Hematopoietic multipotent progenitor cell treated with erythropoietin and hydrocortisone succinate and interleukin-3 and kit ligand, for 4 days (in vitro differentiated cells): ENCODE measurements at regions not wholly inside any gene's neighbourhood (a gene's known extent, or its start where the extent isn't known, plus 50 kb on each side); places are given as distances from the start of the nearest gene placed in this dataset.

ENCODE experiments used
- DNase-seq: peaks from one replicate; pipeline ENCODE4 v3.0.0-alpha.2; 2015

DNA sequence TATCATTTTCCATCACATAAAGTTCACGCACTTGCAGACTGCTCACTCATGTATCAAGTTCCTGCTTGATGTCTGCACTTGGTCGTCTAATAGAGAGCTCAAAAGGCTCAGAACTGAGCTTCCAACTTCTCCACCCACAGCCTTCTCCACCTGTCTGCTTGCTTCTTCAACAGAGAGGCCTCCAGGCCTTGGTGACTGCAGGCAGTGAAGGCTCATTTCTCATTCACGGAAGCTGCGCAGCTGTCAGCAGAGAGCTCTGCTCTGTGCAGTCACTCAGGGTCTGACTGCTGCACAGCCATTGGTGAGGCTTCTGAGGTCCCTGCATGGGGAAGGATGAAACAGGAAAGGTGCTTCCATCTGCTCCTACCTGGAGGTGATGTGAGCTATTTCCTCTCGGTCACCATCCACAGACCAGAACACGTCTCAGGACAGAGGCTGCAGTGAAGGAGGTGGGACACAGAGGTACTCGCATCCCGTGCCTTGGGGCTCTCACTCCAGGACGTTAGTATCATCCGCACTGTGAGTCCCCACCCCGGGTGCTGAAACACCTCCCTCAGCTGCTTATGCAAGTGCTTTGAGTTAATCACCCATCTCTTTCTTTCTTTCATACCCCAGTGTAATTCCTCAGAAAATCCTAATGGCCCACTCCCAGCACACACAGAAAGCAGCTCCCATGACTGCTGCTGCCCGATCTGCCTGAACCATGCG lies 126.2 kb downstream of the TMEM18 start:
- no peak for DNase-seq

DNA sequence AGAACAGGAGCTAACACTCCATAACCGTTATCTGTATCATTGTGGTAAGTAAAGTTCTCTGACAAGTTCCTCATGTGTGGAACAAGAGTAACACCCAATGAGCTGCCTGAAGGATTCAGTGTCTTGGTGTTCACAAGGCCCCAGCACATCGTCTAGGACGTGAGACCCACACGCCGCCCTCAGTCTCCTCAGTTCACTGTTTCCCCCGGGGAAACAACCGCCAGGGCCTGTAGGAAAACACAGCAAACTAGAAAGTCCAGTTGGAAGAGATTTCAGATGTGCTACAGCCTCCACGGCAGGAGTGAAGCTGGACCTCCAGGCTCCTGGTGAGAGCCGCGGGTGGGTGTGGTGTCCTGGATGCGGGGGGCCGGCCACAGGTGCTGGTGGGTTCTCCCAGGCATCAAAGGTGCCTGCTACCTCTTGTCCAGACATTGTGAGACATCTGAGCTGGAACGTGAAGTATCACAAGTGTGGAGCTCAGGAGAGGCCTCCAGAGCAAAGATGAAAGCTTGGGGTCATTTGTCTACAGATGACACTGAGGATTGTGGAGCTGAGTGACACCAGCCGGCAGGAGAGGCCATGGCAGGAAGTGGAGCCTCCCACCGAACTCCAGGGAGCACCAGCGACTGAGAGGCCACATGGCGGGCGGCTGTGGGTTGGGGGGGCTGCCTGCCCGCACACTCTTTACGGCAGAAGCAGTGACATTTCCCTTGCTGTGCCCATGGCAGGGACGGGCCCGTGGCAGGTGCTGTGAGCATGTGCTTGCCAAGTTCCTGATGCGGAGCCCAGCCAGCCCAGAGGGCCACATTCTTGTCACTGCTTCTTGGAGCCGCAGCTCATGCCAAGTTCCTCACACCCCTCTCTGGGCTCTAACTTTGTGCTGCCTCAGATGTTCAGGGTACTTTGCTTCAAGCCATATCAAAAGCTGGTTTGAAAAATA lies 131.2 kb downstream of the TMEM18 start:
- no peak for DNase-seq

DNA sequence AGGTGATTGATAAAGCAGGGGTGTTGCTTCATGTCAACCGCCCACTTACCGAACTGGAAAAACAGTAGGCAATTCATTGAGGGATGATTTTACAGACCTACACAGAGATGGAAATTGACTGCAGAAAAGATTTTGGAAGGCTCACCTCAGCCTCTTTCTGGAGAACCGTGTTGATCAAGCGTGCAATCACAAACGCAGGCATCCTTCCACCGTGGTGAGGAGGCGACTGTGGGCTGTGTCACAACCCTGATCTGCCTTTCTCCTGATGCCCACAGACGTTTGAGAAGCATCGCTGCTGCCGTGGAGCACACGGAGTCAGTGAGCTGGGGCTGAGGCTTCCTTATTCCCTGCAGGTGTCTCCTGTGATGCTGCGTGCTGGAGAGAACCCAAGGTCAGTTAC lies 132.0 kb downstream of the TMEM18 start:
- no peak for DNase-seq

DNA sequence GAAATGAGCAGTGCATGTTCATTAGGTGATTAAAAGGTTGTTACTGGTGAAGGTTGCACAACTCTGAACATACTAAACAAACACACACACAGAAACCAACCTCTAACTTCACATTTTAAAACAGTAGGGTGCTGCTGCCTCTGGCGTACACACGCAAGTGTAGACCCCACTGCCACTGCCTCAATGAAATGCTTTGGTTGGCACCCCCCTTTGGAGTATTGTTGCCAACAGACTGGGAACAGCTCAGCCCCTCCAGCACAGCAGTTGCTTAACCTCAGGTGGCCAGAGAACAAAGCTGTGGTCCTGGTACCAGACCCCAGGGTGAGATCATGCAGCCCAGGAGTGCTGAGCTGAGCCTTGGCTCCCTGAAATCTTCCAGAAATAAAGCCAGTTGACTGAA lies 138.6 kb downstream of the TMEM18 start:
- DNase-seq = no peak

DNA sequence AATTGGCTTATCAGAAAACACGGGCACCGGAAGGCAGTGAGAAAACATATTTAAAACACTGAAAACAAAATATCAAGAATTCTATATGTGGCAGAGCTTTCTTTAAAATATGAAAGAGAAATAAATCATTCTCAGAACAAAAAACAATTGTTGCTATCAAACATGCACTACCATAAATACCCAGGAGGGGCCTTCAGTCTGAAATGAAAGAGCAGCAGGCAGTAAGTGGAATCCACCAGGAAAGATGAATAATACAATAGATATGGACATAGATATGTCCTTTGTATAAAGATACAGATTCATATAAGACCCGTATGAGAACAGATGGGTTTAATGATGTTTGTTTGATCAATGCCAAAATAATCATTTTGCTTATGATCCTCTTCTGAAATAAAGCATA lies 142.0 kb downstream of the TMEM18 start:
- DNase-seq = peak; percentile 13

DNA sequence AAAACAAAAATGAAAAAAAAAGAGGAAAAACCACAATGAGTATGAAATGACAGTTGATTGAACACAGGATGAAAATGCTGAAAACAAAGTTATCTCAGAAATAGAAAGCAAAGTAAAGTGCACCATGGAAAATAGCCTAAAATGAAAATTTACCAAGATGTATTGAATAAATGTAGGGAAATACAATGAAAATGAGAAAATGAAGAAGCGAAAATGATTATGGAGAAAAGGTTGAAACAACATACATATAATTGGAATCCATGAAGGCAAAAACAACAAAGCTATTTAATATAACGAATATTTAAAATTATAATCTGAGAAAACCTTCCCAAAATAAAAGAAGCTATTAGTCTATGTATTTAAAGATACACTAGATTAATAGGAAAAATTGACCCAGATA lies 147.4 kb downstream of the TMEM18 start:
- DNase-seq = no peak

DNA sequence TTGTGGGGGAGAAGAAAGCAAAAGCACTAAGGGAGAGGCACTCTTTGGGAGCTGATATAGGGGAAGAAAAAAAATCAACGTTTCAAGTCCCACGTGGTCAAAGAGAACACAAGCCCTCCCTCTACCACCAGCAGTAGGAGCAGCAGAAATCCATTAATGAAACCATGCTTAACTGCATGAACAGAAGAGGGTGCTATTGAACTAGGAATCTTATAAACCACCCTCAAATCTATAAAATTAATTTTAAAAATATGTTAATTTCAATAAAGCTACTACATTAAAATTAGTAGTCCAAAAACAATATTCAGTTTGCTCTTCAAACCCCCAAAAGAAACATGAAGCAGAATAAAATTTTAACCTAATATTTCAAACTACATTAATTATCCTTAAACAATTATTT lies 147.8 kb downstream of the TMEM18 start:
- DNase-seq = peak; percentile 82

DNA sequence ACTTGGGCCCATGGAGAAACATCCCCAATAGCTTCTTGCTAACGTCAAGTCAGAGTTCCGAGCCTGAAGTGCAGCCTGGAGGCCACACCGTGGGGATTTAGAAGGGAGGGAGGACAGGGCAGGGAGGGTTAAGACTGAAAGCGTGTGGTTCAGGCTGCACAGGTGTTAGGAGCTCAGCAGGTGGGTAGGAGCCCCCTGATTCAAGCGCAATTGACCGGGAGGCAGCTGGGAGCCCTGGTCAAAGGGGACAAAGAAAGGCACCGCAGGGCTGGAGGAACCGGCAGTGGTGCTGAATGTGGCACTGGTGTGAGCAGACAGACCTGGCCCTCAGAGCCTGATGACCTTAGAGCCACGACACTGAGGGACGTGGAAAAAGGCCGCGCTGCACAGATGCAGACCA lies 149.6 kb downstream of the TMEM18 start:
- DNase-seq = no peak

DNA sequence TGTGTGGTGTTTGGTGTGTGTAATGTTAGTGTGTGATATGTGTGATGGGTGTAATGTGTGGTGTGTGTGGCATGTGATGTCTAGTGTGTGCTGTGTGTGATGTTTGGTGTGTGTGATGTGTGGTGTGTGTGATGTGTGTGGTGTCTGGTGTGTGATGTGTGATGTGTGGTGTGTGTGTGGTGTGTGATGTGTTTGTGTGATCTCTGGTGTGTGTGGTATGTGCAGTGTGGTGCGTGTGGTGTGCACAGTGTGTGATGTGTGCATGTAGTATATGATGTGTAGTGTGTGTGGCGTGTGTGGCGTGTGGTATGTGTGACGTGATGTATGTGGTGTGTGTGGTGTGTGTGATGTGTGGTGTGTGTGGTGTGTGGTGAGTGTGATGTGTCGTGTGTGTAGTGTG lies 150.3 kb downstream of the TMEM18 start:
- no peak for DNase-seq

DNA sequence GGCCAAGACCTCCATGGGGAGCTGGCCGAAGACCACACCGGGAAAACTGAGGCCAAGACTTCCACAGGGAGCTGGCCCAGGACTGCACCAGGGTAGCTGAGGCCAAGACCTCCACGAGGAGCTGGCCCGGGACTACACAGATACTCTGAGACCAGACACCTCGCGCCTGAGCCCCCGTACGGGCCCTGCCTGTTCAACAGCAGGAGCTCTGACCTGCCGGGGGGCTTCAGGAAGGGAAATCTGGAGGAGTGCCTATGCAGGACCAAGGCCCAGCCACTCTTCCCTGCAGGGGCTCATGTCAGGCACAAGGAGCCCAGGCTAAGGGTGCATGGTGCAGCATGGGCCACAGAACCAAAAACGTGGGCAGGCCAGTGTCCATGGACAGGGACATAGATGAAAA lies 151.6 kb downstream of the TMEM18 start:
- DNase-seq = no peak

DNA sequence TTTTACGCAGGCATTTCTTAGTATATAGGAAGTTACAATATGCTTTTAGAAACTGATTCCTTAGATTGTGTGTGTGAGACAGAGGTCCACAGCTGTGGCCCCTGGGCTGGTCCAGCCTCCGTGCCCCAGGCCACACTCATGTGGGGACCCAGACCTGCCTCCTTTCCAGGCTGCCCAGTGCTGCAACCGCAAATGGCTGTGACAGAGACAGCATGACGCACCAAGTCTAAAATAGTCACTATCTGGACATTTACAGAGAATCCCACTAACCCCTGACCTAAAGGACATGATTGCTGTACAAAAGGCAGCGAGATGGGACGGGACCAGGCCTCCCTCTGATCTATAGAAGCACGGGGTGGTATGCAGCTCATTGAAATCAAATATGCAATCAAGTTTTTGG lies 152.2 kb downstream of the TMEM18 start:
- DNase-seq = no peak

DNA sequence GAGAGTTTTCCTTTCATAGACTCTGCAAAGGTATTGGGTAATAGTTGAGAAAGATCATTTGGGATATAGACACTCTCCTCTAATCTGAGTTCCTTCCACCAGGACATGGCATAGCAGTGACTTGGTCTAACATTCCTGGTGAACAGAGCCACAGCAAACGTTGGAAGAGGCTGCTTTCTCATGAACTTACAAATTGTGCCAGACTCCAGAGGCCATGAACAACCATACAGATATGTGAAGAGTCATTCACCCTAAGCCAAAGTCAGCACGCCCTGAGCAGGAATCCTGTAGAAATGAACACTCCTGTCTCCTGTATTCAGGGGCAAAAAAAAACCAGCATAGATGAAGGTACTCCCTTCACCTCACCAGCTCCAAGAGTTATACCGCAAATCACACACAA lies 152.8 kb downstream of the TMEM18 start:
- no peak for DNase-seq

DNA sequence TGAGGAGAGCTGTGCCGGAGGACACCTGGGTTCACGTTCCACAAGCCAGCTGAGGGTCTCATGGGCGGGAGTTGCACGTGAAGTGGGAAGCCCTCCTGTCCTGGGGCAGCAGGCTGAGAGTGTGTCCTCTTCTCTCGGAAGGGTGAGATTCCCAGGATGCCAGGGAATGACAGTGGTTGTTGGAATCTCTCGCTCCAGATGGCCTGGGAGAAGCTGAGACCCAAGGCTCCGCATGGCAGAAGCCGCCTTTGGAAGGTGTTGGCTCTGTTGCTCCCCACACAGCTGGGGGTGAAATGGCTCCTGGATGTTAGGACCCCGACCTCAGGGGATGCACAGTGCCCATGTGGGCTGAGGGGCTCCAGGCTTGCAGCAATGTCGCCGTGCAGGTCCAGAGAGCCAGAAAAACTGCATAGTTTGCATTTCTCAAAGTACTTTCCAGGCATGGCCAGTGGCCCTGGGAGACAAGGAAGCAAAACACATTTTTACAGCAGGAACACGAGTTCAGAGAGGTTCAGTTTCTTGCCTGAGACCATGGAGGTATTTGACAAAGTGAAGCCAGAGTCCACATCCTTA lies 153.4 kb downstream of the TMEM18 start:
- DNase-seq = no peak

DNA sequence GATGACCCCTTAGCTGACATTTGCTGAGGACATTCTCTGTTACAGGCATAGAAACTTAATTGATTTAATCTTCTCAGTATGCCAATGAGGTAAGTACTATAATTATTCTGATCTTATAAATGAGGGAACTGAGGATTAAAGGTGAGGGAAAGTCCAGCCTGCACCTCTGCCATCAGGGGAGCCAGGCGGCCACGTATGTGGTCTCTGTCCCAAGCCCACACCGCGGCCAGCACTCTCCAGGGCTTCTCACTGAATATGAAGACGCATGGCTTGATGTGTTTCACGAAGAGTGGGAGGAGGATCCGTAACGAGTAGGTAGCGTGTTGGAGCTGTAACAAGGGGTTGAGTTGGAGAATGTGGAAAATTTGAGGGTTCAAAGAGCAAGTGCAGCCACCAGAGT lies 154.4 kb downstream of the TMEM18 start:
- no peak for DNase-seq

DNA sequence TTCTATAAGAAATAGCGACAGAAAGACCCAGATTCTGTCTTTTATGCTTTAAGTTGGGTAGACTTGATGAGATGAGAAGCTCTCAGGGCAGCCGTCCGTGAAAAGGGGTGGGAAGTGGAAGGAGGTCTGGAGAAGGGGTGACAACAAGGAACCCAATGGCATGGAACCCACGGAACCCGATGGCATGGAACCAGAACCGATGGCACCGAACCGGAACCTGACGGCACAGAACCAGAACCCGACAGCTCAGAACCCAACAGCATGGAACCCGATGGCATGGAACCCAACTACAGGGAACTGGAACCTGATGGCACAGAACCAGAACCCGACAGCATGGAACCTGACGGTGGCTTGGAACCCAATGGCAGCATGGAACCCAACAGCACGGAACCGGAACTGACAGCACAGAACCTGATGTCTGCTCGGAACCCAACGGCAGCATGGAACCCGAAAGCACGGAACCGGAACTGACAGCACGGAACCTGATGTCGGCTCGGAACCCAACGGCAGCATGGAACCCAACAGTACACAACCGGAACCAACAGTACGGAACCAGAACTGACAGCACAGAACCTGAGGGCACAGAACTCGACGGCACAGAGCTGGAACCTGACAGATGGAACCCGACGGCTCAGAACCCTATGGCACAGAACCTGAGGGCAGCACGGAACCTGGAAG lies 155.2 kb downstream of the TMEM18 start:
- DNase-seq = no peak

DNA sequence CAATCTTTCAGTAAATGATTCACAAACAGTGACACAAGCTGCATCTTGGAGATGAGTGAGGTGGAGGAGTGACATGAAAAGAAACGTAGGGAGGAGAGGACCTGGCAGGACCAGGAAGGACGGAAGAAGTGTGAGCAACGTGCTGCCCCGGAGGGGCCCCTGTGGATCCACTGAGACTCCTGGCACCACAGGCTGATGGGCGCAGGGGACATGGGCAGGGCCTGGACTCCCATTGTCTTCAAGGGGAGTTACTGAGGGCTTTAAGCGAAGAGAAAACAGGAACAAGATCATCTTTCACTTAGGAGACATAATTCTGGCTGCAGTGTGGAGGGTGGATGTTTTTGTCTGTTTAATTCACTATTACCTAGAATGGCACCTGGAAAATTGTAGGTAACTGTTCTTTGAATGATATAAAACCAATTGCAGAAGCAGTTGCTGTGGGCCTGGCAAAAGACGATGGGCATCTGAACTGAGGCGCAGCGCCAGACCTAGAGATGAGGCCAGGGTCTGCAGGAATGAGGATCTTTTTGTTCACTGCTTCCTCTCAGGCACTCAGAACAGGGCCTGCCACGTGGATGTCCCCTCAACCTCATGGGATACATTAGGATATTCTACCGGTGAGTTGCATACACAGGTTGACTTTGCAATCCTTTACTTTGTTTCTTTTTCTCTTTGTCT lies 156.4 kb downstream of the TMEM18 start:
- DNase-seq = no peak

DNA sequence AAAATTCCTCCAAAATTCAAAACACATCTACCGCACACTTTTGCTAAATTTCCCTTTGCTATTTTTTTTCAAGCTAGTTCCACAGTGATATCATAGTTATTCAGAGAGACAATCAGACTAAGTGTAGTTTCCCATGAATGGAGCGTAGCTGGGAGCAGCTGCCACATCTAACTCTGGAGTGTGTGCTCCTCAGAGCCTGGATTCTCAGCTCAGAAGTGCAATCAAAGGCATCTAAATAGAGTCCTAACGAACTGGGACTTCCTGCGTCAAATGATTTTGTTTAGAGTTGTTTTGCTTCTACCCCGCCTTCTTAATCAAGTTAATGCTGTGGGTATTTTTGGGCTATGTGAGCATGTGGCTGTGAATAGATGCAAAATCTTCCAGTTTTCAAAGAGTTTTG lies 160.3 kb downstream of the TMEM18 start:
- DNase-seq = no peak

DNA sequence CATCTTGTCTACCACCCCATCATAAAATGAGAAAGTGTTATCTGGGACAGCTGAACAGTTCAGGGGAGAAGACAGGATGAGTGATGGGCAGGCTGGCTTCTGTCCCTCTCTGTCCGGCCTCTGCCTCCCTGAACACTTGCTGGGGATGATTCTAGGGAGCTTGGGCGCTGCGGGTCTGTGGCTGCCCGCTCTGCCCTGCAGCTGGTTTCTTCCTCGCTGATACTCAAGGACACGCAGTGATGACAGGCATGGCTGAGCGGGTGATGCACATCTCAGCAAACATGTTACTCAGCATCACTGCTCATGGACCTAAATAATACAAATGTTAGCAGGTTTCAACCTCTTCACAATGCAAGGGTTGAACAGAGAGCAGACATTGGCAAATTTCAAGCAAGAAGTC lies 161.1 kb downstream of the TMEM18 start:
- no peak for DNase-seq

DNA sequence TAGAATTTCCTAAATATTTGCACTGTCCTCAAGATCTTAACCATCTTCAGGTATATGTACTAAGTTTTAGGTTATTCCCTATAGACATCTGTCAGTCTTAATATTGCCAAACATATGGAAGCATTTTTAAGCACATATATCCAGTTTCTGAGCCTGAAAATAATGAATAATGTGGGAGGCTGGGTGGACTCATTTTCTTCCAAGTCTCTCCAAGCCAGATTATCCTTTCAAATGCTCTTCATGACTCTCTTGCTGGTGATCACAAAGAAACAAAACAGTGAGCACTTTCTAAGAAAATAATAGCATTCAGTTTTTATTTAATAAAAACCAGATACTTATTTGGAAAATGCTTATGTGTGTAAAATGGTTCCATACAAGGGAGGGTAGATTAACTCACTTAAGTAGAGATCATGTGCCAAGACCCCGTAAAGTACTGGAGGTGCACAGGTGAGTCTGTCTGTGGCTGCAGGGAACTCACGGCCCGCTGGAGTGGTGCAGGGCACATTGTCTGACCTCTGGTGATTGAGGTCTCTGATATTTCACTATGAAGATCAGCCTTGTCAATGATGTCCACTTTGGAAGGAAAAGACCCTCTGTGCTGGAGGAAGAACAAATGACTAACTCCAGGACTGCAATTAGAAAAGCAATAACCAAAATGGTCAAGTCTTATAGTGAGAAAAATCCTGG lies 161.6 kb downstream of the TMEM18 start:
- DNase-seq = no peak

DNA sequence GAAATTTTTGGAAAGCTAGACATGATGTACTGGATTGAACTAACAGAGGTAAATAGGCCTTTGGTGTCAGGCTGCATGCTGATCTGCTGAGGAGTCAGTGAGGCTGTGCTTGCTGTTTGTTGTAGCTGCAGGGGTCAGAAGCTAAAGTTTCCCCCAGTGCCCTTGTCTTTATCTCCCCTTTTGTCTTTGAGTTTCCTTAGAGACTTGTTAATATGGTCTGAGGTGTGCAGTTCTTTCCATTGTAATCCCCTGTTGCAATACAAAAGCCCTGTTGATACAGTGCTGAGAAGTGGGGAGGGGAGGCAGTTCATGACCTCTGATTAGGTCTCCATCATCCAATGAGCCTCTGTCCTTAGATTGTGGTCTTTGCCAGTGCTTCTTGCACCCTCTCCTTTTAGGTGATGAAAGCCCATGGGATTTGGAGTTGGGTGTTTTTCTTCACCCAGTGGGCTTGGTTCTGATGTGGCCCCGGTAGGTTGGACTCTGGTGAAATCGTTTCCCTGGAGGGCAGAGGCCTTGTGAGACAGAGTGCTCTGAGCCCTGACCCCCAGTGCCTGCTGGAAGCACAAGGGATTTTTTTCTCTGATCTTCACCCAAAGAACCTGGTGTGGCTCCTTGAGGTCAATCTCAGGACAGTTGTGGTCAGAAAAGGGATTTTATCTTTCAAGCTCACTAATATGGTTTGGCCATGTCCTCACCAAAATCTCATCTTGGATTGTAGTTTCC lies 163.1 kb downstream of the TMEM18 start:
- DNase-seq = no peak

DNA sequence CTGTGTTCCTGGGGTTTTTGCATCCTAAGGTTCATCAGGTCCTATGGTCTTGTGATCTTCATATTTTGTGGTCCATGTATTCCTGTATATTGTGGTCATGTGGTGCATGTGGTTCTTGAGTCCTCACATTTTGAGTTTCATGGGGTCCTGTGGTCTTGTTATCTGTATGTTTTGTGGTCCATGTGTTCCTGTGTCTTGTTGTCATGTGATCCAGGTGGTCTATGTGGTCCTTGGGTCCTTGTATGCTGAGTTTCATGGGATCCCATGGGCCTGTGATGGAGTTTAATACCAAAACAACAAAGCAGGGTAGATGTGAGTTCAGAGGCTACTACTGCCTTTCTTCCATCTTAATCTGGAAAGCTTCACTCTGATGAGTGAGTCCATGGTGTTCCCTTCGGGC lies 166.4 kb downstream of the TMEM18 start:
- DNase-seq = no peak

DNA sequence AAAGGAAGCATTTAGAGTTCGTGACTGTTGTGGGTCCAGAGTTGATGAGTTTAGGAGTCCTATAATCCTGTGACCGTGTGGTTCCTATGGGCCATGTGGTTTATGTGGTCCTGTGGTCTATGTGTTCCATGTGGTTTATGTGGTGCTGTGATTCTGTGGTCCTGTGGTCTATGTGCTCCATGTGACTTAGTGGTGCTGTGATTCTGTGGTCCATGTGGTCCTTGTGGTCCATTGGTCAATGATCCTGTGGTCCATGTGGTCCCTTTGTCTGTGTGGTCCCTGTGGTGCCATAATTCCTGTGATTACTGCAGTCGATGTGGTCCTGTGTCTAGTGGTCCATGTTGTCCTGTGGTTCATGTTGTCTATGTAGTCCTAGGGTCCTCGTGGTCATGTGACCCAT lies 167.3 kb downstream of the TMEM18 start:
- DNase-seq = no peak
